Lower leg skin (tissue), 3 donors: ENCODE measurements at regions not wholly inside any gene's neighbourhood (a gene's known extent, or its start where the extent isn't known, plus 50 kb on each side); places are given as distances from the start of the nearest gene placed in this dataset.

Experiments used
- POLR2A ChIP-seq, 2 donors: fragments of 450-650 bp; IDR thresholded peaks; one replicate each; pipeline ENCODE4 v1.6.1; 2016 to 2017; ENCODE audit warnings: antibody characterized with exemption in 2 of 2, mild to moderate bottlenecking in 1 of 2, moderate library complexity in 1 of 2
- TF ChIP-seq, protein P1 (sequence below), 3 donors: fragments of 450-650 bp; IDR thresholded peaks; one replicate each; pipeline ENCODE4 v1.5.1; 2016; ENCODE audit warnings: antibody characterized with exemption in 3 of 3, mild to moderate bottlenecking in 3 of 3, moderate library complexity in 2 of 3

DNA sequence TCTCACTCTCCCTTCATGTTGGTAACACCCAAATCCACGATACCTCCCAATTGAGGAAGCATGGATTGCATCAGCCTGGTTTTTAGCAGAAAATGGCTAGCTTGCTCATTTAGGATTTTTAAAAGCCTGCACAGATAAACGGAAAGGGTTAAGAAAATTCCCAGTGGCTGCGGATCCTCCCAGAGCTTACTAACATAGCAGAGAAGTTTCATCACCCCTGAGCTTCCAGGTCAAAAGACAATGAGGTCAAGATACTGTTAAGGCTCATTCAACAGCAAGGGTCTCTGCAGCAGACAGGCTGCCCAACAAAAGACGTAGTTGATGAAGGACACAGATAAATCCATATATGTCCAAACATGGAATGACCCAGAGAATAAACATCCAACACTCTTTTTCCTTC lies 220.2 kb downstream of the ASMT start:
- TF ChIP-seq, protein P1, sequence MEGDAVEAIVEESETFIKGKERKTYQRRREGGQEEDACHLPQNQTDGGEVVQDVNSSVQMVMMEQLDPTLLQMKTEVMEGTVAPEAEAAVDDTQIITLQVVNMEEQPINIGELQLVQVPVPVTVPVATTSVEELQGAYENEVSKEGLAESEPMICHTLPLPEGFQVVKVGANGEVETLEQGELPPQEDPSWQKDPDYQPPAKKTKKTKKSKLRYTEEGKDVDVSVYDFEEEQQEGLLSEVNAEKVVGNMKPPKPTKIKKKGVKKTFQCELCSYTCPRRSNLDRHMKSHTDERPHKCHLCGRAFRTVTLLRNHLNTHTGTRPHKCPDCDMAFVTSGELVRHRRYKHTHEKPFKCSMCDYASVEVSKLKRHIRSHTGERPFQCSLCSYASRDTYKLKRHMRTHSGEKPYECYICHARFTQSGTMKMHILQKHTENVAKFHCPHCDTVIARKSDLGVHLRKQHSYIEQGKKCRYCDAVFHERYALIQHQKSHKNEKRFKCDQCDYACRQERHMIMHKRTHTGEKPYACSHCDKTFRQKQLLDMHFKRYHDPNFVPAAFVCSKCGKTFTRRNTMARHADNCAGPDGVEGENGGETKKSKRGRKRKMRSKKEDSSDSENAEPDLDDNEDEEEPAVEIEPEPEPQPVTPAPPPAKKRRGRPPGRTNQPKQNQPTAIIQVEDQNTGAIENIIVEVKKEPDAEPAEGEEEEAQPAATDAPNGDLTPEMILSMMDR (IDR thresholded peaks at IDR 0.05): no peak
- no peak for TF ChIP-seq POLR2A (IDR thresholded peaks at IDR 0.05)
